ENCODE measurements at regions not wholly inside any gene's neighbourhood (a gene's known extent, or its start where the extent isn't known, plus 50 kb on each side); places are given as distances from the start of the nearest gene placed in this dataset.

- TF ChIP-seq CTCF (IDR thresholded peaks at IDR 0.05) (no peak), POLR2A (IDR thresholded peaks at IDR 0.05) (no peak)
Observed at GRCh38 chr9:86599561-86599960, 245.4 kb upstream of the TUT7 start.
